GM19324 (cell line): ENCODE measurements at regions not wholly inside any gene's neighbourhood (a gene's known extent, or its start where the extent isn't known, plus 50 kb on each side); places are given as distances from the start of the nearest gene placed in this dataset.
"Not testable (repeated sequence)": the region's sequence is repeated elsewhere in the genome, so short reads cannot be mapped to it uniquely, and the experiment has no call there.

Source experiments
- ATAC-seq: cut with Tn5 transposase; IDR thresholded peaks from one replicate; pipeline ENCODE4 v1.9.1; 2021; ENCODE audit warnings: mild to moderate bottlenecking, moderate library complexity; ENCODE audit not compliant: unreplicated experiment, low FRiP score

- ATAC-seq, result not testable (repeated sequence)
Observed at GRCh38 chr16:29248306-29248939, 158.1 kb downstream of the NPIPB11 start.

- not testable (repeated sequence) for ATAC-seq
Observed at GRCh38 chr16:29246091-29246490, 160.4 kb downstream of the NPIPB11 start.

GRCh38 chr16:29237971-29238370 is 168.5 kb downstream of the NPIPB11 start:
- no peak for ATAC-seq

- not testable (repeated sequence) for ATAC-seq
Observed at GRCh38 chr16:29237495-29237894, 169.0 kb downstream of the NPIPB11 start.

- ATAC-seq, result not testable (repeated sequence)
Observed at GRCh38 chr16:29237023-29237422, 169.5 kb downstream of the NPIPB11 start.

- ATAC-seq, result not testable (repeated sequence)
Observed at GRCh38 chr16:29235836-29236370, 170.6 kb downstream of the NPIPB11 start.

GRCh38 chr16:29234536-29235275 is 171.8 kb downstream of the NPIPB11 start:
- not testable (repeated sequence) for ATAC-seq

- ATAC-seq, result not testable (repeated sequence)
Observed at GRCh38 chr16:29233705-29234404, 172.7 kb downstream of the NPIPB11 start.

- ATAC-seq, result no peak
Observed at GRCh38 chr16:29232811-29233704, 173.5 kb downstream of the NPIPB11 start.

GRCh38 chr16:29232160-29232705 is 174.3 kb downstream of the NPIPB11 start:
- ATAC-seq, result not testable (repeated sequence)

GRCh38 chr16:29231244-29231643 is 175.3 kb downstream of the NPIPB11 start:
- no peak for ATAC-seq

- ATAC-seq, result no peak
Observed at GRCh38 chr16:29230671-29231096, 175.8 kb downstream of the NPIPB11 start.

- ATAC-seq, result not testable (repeated sequence)
Observed at GRCh38 chr16:29230006-29230668, 176.4 kb downstream of the NPIPB11 start.

- ATAC-seq, result not testable (repeated sequence)
Observed at GRCh38 chr16:29229616-29230005, 176.9 kb downstream of the NPIPB11 start.

- not testable (repeated sequence) for ATAC-seq
Observed at GRCh38 chr16:29228664-29229611, 177.6 kb downstream of the NPIPB11 start.

GRCh38 chr16:29227751-29228663 is 178.5 kb downstream of the NPIPB11 start:
- not testable (repeated sequence) for ATAC-seq

- no peak for ATAC-seq
Observed at GRCh38 chr16:29226782-29227181, 179.7 kb downstream of the NPIPB11 start.
